GM11168 (cell line): ENCODE measurements at regions not wholly inside any gene's neighbourhood (a gene's known extent, or its start where the extent isn't known, plus 50 kb on each side); places are given as distances from the start of the nearest gene placed in this dataset.

Source experiments
- in situ Hi-C: fragments of 300-500 bp; cut with MboI; formaldehyde crosslinking; loops from one replicate; pipeline ENCODE4 v1.12.0; 2022; ENCODE audit warnings: low sequenced_read_pairs; ENCODE audit not compliant: unreplicated experiment

GRCh38 chr5:159419576-159419975, 89.3 kb upstream of the IL12B start:
- in situ Hi-C loops: loop anchor here (25.0 kb wide), 1 partner anchor 257 kb away; no protein-coding TSS in a partner anchor

- in situ Hi-C loops: loop anchor here (25.0 kb wide), 1 partner anchor 259 kb away; no protein-coding TSS in a partner anchor
These were observed 90.7 kb upstream of the IL12B start for GRCh38 chr5:159420940-159421339.

- in situ Hi-C loops: loop anchor here (25.0 kb wide), 1 partner anchor 260 kb away; no protein-coding TSS in a partner anchor
These were observed 92.1 kb upstream of the IL12B start for GRCh38 chr5:159422361-159422760.

GRCh38 chr5:159422910-159423309, 92.6 kb upstream of the IL12B start:
- in situ Hi-C loops: loop anchor here (25.0 kb wide), 1 partner anchor 261 kb away; no protein-coding TSS in a partner anchor

- in situ Hi-C loops: loop anchor here (25.0 kb wide), 1 partner anchor 262 kb away; no protein-coding TSS in a partner anchor
These were observed 93.8 kb upstream of the IL12B start for GRCh38 chr5:159424123-159424522.

- in situ Hi-C loops: no loop called here
These were observed 96.4 kb upstream of the IL12B start for GRCh38 chr5:159426694-159427093.

GRCh38 chr5:159427180-159428012, 97.1 kb upstream of the IL12B start:
- in situ Hi-C loops: no loop called here

- in situ Hi-C loops: no loop called here
These were observed 100.2 kb upstream of the IL12B start for GRCh38 chr5:159430361-159431012.

- in situ Hi-C loops: no loop called here
These were observed 105.6 kb upstream of the IL12B start for GRCh38 chr5:159435855-159436254.

- in situ Hi-C loops: no loop called here
These were observed 107.8 kb upstream of the IL12B start for GRCh38 chr5:159438092-159438491.

GRCh38 chr5:159439002-159439401, 108.7 kb upstream of the IL12B start:
- in situ Hi-C loops: no loop called here

GRCh38 chr5:159440235-159440634, 109.9 kb upstream of the IL12B start:
- in situ Hi-C loops: loop anchor here (10.0 kb wide), 1 partner anchor 545 kb away; no protein-coding TSS in a partner anchor

- in situ Hi-C loops: loop anchor here (10.0 kb wide), 1 partner anchor 544 kb away; no protein-coding TSS in a partner anchor
These were observed 110.7 kb upstream of the IL12B start for GRCh38 chr5:159440968-159441367.

GRCh38 chr5:159441441-159441840, 111.2 kb upstream of the IL12B start:
- in situ Hi-C loops: loop anchor here (10.0 kb wide), 1 partner anchor 543 kb away; no protein-coding TSS in a partner anchor

GRCh38 chr5:159442206-159442850, 112.0 kb upstream of the IL12B start:
- in situ Hi-C loops: loop anchor here (10.0 kb wide), 1 partner anchor 542 kb away; no protein-coding TSS in a partner anchor

GRCh38 chr5:159444441-159445082, 114.3 kb upstream of the IL12B start:
- in situ Hi-C loops: loop anchor here (10.0 kb wide), 1 partner anchor 540 kb away; no protein-coding TSS in a partner anchor

GRCh38 chr5:159447116-159447515, 116.8 kb upstream of the IL12B start:
- in situ Hi-C loops: loop anchor here (10.0 kb wide), 1 partner anchor 538 kb away; no protein-coding TSS in a partner anchor

- in situ Hi-C loops: loop anchor here (10.0 kb wide), 1 partner anchor 536 kb away; no protein-coding TSS in a partner anchor
These were observed 118.6 kb upstream of the IL12B start for GRCh38 chr5:159448841-159449407.

- in situ Hi-C loops: loop anchor here (10.0 kb wide), 1 partner anchor 535 kb away; no protein-coding TSS in a partner anchor
These were observed 119.6 kb upstream of the IL12B start for GRCh38 chr5:159449925-159450324.
